NT2/D1 (cell line): ENCODE measurements at regions not wholly inside any gene's neighbourhood (a gene's known extent, or its start where the extent isn't known, plus 50 kb on each side); places are given as distances from the start of the nearest gene placed in this dataset.

Source experiments
- DNase-seq: peaks from one replicate; pipeline ENCODE4 v3.0.0-alpha.2; 2011; ENCODE audit warnings: low read depth, low spot score
- H3K27me3 ChIP-seq: 2 replicates; pipeline ENCODE4 v1.6.0; 2011; ENCODE audit warnings: mild to moderate bottlenecking; ENCODE audit not compliant: insufficient read length, insufficient read depth
- H3K36me3 ChIP-seq: 2 replicates; pipeline ENCODE4 v1.6.1; 2011; ENCODE audit warnings: mild to moderate bottlenecking, low read length, mixed read lengths; ENCODE audit not compliant: insufficient read depth, insufficient read length
- H3K4me1 ChIP-seq: 2 replicates; pipeline ENCODE4 v1.5.1; 2011; ENCODE audit not compliant: insufficient read depth, insufficient read length
- H3K4me3 ChIP-seq: 2 replicates; pipeline ENCODE4 v1.5.1; 2011; ENCODE audit warnings: low read depth; ENCODE audit not compliant: insufficient read length
- H3K9ac ChIP-seq: 2 replicates; pipeline ENCODE4 v1.6.0; 2011; ENCODE audit warnings: low read depth; ENCODE audit not compliant: insufficient read length
- H3K9me3 ChIP-seq: 2 replicates; pipeline ENCODE4 v1.5.1; 2011; ENCODE audit warnings: mild to moderate bottlenecking, low read length; ENCODE audit not compliant: insufficient read depth
- SUZ12 ChIP-seq: IDR thresholded peaks from 2 replicates; pipeline ENCODE4 v1.6.1; 2011; ENCODE audit not compliant: insufficient read length, insufficient read depth; ENCODE audit errors: extremely low read depth
- YY1 ChIP-seq: IDR thresholded peaks from 2 replicates; pipeline ENCODE4 v1.6.1; 2011; ENCODE audit not compliant: insufficient read length, insufficient read depth
- ZNF274 ChIP-seq: IDR thresholded peaks from 2 replicates; pipeline ENCODE4 v1.6.1; 2011; ENCODE audit warnings: mild to moderate bottlenecking, low read depth, low read length

GRCh38 chrX:97854086-97854485 lies 970.4 kb downstream of the RPA4 start:
- Histone ChIP-seq H3K9me3 (no peaks in the 10 kb centered on the region), H3K4me1 (no peaks in the 10 kb centered on the region), H3K36me3 (no peaks in the 10 kb centered on the region), H3K27me3 (no peaks in the 10 kb centered on the region), H3K4me3 (no peak overlapping the region), H3K9ac (no peak overlapping the region)
- no peak for DNase-seq
- TF ChIP-seq YY1 (no peak), SUZ12 (no peak), ZNF274 (no peak)

- no peak for TF ChIP-seq YY1
- TF ChIP-seq SUZ12: no peak
- no peak for TF ChIP-seq ZNF274
- H3K4me1 ChIP-seq: no peaks in the 10 kb centered on the region
- no peak for DNase-seq
- H3K4me3 ChIP-seq: no peak overlapping the region
- no peak overlapping the region for H3K9ac ChIP-seq
- H3K36me3 ChIP-seq: no peaks in the 10 kb centered on the region
- no peaks in the 10 kb centered on the region for H3K9me3 ChIP-seq
- H3K27me3 ChIP-seq: no peaks in the 10 kb centered on the region
These were observed 974.9 kb downstream of the RPA4 start for GRCh38 chrX:97858592-97858991.

- TF ChIP-seq ZNF274: no peak
- no peak for TF ChIP-seq YY1
- no peak for TF ChIP-seq SUZ12
- no peaks in the 10 kb centered on the region for H3K9me3 ChIP-seq
- H3K9ac ChIP-seq: no peak overlapping the region
- no peaks in the 10 kb centered on the region for H3K4me1 ChIP-seq
- H3K27me3 ChIP-seq: no peaks in the 10 kb centered on the region
- H3K4me3 ChIP-seq: no peak overlapping the region
- no peaks in the 10 kb centered on the region for H3K36me3 ChIP-seq
- DNase-seq: no peak
These were observed 976.5 kb downstream of the RPA4 start for GRCh38 chrX:97860226-97860625.

- H3K36me3 ChIP-seq: no peaks in the 10 kb centered on the region
- TF ChIP-seq SUZ12 (no peak), ZNF274 (no peak), YY1 (no peak)
- no peak overlapping the region for H3K9ac ChIP-seq
- no peak for DNase-seq
- no peaks in the 10 kb centered on the region for H3K4me1 ChIP-seq
- no peak overlapping the region for H3K4me3 ChIP-seq
- no peaks in the 10 kb centered on the region for H3K9me3 ChIP-seq
- no peaks in the 10 kb centered on the region for H3K27me3 ChIP-seq
These were observed 979.6 kb downstream of the RPA4 start for GRCh38 chrX:97863261-97863660.

GRCh38 chrX:97867266-97867665 lies 983.6 kb downstream of the RPA4 start:
- no peak for TF ChIP-seq SUZ12
- no peak for TF ChIP-seq YY1
- TF ChIP-seq ZNF274: no peak
- Histone ChIP-seq H3K9ac (no peak overlapping the region), H3K4me1 (no peaks in the 10 kb centered on the region), H3K9me3 (no peaks in the 10 kb centered on the region), H3K4me3 (no peak overlapping the region), H3K36me3 (no peaks in the 10 kb centered on the region), H3K27me3 (no peaks in the 10 kb centered on the region)
- no peak for DNase-seq

GRCh38 chrX:97876697-97877407 lies 993.1 kb downstream of the RPA4 start:
- no peaks in the 10 kb centered on the region for H3K36me3 ChIP-seq
- no peak for DNase-seq
- no peaks in the 10 kb centered on the region for H3K4me1 ChIP-seq
- TF ChIP-seq YY1 (no peak), SUZ12 (no peak), ZNF274 (no peak)
- H3K27me3 ChIP-seq: no peaks in the 10 kb centered on the region
- H3K4me3 ChIP-seq: no peak overlapping the region
- H3K9me3 ChIP-seq: no peaks in the 10 kb centered on the region
- no peak overlapping the region for H3K9ac ChIP-seq

GRCh38 chrX:97882306-97882705 lies 998.6 kb downstream of the RPA4 start:
- DNase-seq: no peak
- H3K9ac ChIP-seq: no peak overlapping the region
- TF ChIP-seq ZNF274: no peak
- TF ChIP-seq YY1: no peak
- TF ChIP-seq SUZ12: no peak
- H3K4me1 ChIP-seq: no peaks in the 10 kb centered on the region
- no peaks in the 10 kb centered on the region for H3K27me3 ChIP-seq
- no peak overlapping the region for H3K4me3 ChIP-seq
- no peaks in the 10 kb centered on the region for H3K36me3 ChIP-seq
- no peaks in the 10 kb centered on the region for H3K9me3 ChIP-seq
